Natural killer cell (primary cell): ENCODE measurements at regions not wholly inside any gene's neighbourhood (a gene's known extent, or its start where the extent isn't known, plus 50 kb on each side); places are given as distances from the start of the nearest gene placed in this dataset.

ENCODE experiments used
- ATAC-seq, 3 donors: fragments of 150-1000 bp in 2 of 3; fragments of 200-7000 bp in 1 of 3; cut with Tn5 transposase; 1 replicate in 1 of 3; 2 replicates in 2 of 3; pipeline ENCODE4 v1.10.0; 2021; ENCODE audit warnings: mild to moderate bottlenecking in 2 of 3, moderate library complexity in 2 of 3
- DNase-seq, 2 donors: peaks; one replicate each; pipeline versions ENCODE4 v3.0.0 to v3.0.0-alpha.2; 2013 to 2021; ENCODE audit warnings: mixed read lengths in 1 of 2
- H3K27ac ChIP-seq: one replicate; pipeline ENCODE4 v1.5.1; 2013; ENCODE audit warnings: mild to moderate bottlenecking, low read length
- H3K27me3 ChIP-seq: one replicate; pipeline ENCODE4 v1.6.1; 2013; ENCODE audit warnings: low read length; ENCODE audit not compliant: control insufficient read depth, insufficient read depth
- H3K36me3 ChIP-seq: one replicate; pipeline ENCODE4 v1.6.1; 2013; ENCODE audit warnings: low read length; ENCODE audit not compliant: control insufficient read depth, insufficient read depth
- H3K4me1 ChIP-seq: one replicate; pipeline ENCODE4 v1.6.1; 2013; ENCODE audit warnings: low read length; ENCODE audit not compliant: control insufficient read depth, insufficient read depth
- H3K4me3 ChIP-seq: one replicate; pipeline ENCODE4 v1.5.1; 2013; ENCODE audit warnings: low read length
- H3K9me3 ChIP-seq: one replicate; pipeline ENCODE4 v1.6.1; 2013; ENCODE audit warnings: low read length; ENCODE audit not compliant: control insufficient read depth, insufficient read depth
- H3K27ac Mint-ChIP-seq, 2 donors: one replicate each; pipeline ENCODE4 v1.8.0; 2022; ENCODE audit warnings: mild to moderate bottlenecking in 2 of 2, mixed read lengths in 2 of 2, moderate library complexity in 1 of 2
- H3K27me3 Mint-ChIP-seq, 2 donors: one replicate each; pipeline ENCODE4 v1.8.0; 2022; ENCODE audit warnings: low read depth in 2 of 2, mixed read lengths in 2 of 2
- H3K36me3 Mint-ChIP-seq: one replicate; pipeline ENCODE4 v1.8.0; 2022; ENCODE audit warnings: mixed read lengths
- H3K4me1 Mint-ChIP-seq, 2 donors: one replicate each; pipeline ENCODE4 v1.8.0; 2022; ENCODE audit warnings: mixed read lengths in 2 of 2
- H3K4me3 Mint-ChIP-seq: one replicate; pipeline ENCODE4 v1.8.0; 2022; ENCODE audit warnings: mild to moderate bottlenecking, moderate library complexity, mixed read lengths
- H3K9me3 Mint-ChIP-seq, 2 donors: one replicate each; pipeline ENCODE4 v1.8.0; 2022; ENCODE audit warnings: mixed read lengths in 2 of 2
- WGBS: methylation state at CpG from one replicate; pipeline ENCODE4 v1.1.7; 2013; ENCODE audit warnings: missing lambda C conversion rate; ENCODE audit not compliant: insufficient coverage; 5-methylcytosine and 5-hydroxymethylcytosine counted together
- intact Hi-C: fragments of 100-400 bp; cut with micrococcal nuclease; formaldehyde crosslinking; loops from one replicate; pipeline ENCODE4 v1.14.2; 2022
- TF ChIP-seq, protein P1 (sequence below): fragments of 200-600 bp; IDR thresholded peaks from one replicate; pipeline ENCODE4 v1.8.0; 2022; ENCODE audit warnings: antibody characterized with exemption

DNA sequence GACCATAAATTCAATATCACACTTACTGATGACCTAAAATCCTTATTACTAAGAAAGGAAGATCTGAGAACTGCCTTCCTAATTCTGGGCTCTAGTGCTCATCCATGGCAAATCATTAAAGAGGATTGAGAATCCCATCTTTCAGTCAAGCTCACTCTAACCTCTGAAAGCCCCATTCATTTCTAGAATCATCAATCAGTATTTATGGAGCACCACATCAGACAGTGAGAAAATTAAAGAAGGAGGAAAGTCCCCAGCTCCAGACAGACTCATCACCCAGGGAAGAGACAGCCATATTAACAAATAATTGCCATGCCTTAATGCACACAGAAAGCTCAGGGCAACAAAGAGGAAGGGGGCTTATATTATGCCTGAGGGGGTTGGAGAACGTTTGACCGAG lies 256.1 kb upstream of the SOX9 start:
- no peaks in the 10 kb centered on the region for H3K27me3 ChIP-seq

DNA sequence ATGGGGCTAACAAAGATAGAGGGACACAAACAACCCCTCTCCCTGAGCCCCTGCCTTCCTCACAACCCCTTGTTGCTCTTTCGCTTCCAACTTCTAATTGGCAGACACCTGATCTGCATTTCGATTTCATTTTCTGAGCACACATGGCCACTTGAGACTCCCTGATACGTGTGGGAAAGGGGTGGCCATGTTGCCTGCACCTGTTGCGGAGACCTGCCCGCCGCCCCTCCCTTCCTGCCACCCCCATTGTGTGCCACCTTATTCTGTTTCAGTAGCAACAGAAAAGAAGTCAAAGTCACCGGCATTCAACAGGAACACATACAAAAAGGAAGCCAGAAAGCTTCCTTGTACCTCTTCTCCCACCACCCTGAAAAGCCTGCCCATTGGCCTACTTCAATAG lies 254.7 kb upstream of the SOX9 start:
- Histone ChIP-seq H3K36me3 (no peaks in the 10 kb centered on the region), H3K4me3 (no peak overlapping the region), H3K9me3 (no peaks in the 10 kb centered on the region), H3K27me3 (no peaks in the 10 kb centered on the region), H3K4me1 (no peaks in the 10 kb centered on the region), H3K27ac (no peak overlapping the region)
- TF ChIP-seq, protein P1, sequence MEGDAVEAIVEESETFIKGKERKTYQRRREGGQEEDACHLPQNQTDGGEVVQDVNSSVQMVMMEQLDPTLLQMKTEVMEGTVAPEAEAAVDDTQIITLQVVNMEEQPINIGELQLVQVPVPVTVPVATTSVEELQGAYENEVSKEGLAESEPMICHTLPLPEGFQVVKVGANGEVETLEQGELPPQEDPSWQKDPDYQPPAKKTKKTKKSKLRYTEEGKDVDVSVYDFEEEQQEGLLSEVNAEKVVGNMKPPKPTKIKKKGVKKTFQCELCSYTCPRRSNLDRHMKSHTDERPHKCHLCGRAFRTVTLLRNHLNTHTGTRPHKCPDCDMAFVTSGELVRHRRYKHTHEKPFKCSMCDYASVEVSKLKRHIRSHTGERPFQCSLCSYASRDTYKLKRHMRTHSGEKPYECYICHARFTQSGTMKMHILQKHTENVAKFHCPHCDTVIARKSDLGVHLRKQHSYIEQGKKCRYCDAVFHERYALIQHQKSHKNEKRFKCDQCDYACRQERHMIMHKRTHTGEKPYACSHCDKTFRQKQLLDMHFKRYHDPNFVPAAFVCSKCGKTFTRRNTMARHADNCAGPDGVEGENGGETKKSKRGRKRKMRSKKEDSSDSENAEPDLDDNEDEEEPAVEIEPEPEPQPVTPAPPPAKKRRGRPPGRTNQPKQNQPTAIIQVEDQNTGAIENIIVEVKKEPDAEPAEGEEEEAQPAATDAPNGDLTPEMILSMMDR, result no peak
- Mint-ChIP-seq H3K36me3 (no peaks in the 10 kb centered on the region), H3K4me3 (no peak overlapping the region), H3K4me1 (no peaks in the 10 kb centered on the region), H3K27ac (no peak overlapping the region), H3K9me3 (peaks cover 3 to 5% of the 10 kb centered on the region in 2 donors), H3K27me3 (no peaks in the 10 kb centered on the region)
- WGBS, result 85% methylated on average over 7 of the region's 7 CpGs
- no peak for DNase-seq
- intact Hi-C loops, result no loop called here
- ATAC-seq, result no peak

More for the DNA sequence above, 256.1 kb upstream of the SOX9 start:
- Histone ChIP-seq H3K4me3 (no peak overlapping the region), H3K4me1 (no peaks in the 10 kb centered on the region), H3K9me3 (no peaks in the 10 kb centered on the region), H3K27ac (no peak overlapping the region), H3K36me3 (no peaks in the 10 kb centered on the region)
- intact Hi-C loops, result no loop called here
- WGBS, result 60% methylated on average over 2 of the region's 2 CpGs
- Mint-ChIP-seq H3K27ac (no peak overlapping the region), H3K27me3 (no peaks in the 10 kb centered on the region), H3K4me3 (no peak overlapping the region), H3K9me3 (peaks cover 3 to 5% of the 10 kb centered on the region in 2 donors), H3K4me1 (no peaks in the 10 kb centered on the region), H3K36me3 (no peaks in the 10 kb centered on the region)
- DNase-seq (no peak), ATAC-seq (no peak)
- TF ChIP-seq, protein P1, result no peak

DNA sequence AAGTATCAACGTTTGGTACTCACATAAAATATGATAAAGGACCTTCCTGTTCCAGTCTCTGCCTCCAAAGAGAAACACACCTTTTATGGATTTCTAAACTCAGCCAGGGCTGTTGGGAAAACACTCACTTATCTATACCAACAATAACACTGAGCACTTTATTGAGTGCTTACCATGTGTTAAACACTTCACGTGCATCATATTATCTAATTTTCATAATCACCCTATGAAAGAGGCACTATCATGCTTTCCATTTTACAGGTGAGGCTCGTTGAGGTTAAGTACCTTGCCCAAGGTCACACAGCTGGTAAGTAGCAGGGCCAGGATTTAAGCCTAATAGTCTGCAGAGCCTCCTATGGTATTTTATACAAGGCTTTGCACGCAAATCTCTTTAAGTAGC lies 251.5 kb upstream of the SOX9 start:
- TF ChIP-seq, protein P1, result no peak
- intact Hi-C loops, result no loop called here
- H3K27me3 Mint-ChIP-seq, result no peaks in the 10 kb centered on the region
- H3K27ac Mint-ChIP-seq, result no peak overlapping the region
- no peaks in the 10 kb centered on the region for H3K9me3 ChIP-seq
- no peak for ATAC-seq
- H3K9me3 Mint-ChIP-seq, result peaks cover 3 to 5% of the 10 kb centered on the region in 2 donors
- no peak overlapping the region for H3K4me3 ChIP-seq
- DNase-seq, result no peak
- 86% methylated on average over 4 of the region's 4 CpGs for WGBS
- no peaks in the 10 kb centered on the region for H3K4me1 Mint-ChIP-seq
- H3K27ac ChIP-seq, result no peak overlapping the region
- no peak overlapping the region for H3K4me3 Mint-ChIP-seq
- no peaks in the 10 kb centered on the region for H3K36me3 Mint-ChIP-seq
- H3K4me1 ChIP-seq, result no peaks in the 10 kb centered on the region
- H3K36me3 ChIP-seq, result no peaks in the 10 kb centered on the region
- H3K27me3 ChIP-seq, result no peaks in the 10 kb centered on the region

GRCh38 chr17:71869841-71870545 lies 250.8 kb upstream of the SOX9 start:
- H3K4me1 Mint-ChIP-seq, result no peaks in the 10 kb centered on the region
- no peaks in the 10 kb centered on the region for H3K27me3 ChIP-seq
- H3K27me3 Mint-ChIP-seq, result no peaks in the 10 kb centered on the region
- no peak overlapping the region for H3K4me3 ChIP-seq
- intact Hi-C loops, result no loop called here
- no peak overlapping the region for H3K4me3 Mint-ChIP-seq
- H3K9me3 Mint-ChIP-seq, result peaks cover 2 to 4% of the 10 kb centered on the region in 2 donors
- DNase-seq (no peak), ATAC-seq (no peak)
- TF ChIP-seq, protein P1, result no peak
- H3K36me3 ChIP-seq, result no peaks in the 10 kb centered on the region
- H3K27ac ChIP-seq, result no peak overlapping the region
- H3K27ac Mint-ChIP-seq, result no peak overlapping the region
- H3K36me3 Mint-ChIP-seq, result no peaks in the 10 kb centered on the region
- H3K9me3 ChIP-seq, result no peaks in the 10 kb centered on the region
- WGBS, result 76% methylated on average over 6 of the region's 6 CpGs
- no peaks in the 10 kb centered on the region for H3K4me1 ChIP-seq
